Left ventricle myocardium inferior (tissue), 1 donor: ENCODE measurements at regions not wholly inside any gene's neighbourhood (a gene's known extent, or its start where the extent isn't known, plus 50 kb on each side); places are given as distances from the start of the nearest gene placed in this dataset.
"Not testable (repeated sequence)": the region's sequence is repeated elsewhere in the genome, so short reads cannot be mapped to it uniquely, and the experiment has no call there.

ENCODE experiments used
- DNase-seq: peaks from one replicate; pipeline ENCODE4 v3.0.0-alpha.2; 2020
- H3K27ac ChIP-seq: fragments of 200-600 bp; replicated peaks from 2 replicates; pipeline ENCODE4 v1.8.0; 2021
- H3K27me3 ChIP-seq: fragments of 200-600 bp; 2 replicates; pipeline ENCODE4 v1.8.0; 2021; ENCODE audit warnings: low read depth
- H3K36me3 ChIP-seq: fragments of 200-600 bp; 2 replicates; pipeline ENCODE4 v1.8.0; 2021
- H3K4me1 ChIP-seq: fragments of 200-600 bp; 2 replicates; pipeline ENCODE4 v1.8.0; 2021
- H3K4me3 ChIP-seq: fragments of 200-600 bp; 2 replicates; pipeline ENCODE4 v1.8.0; 2021; ENCODE audit warnings: mild to moderate bottlenecking, moderate library complexity
- H3K9me3 ChIP-seq: fragments of 200-600 bp; replicated peaks from 2 replicates; pipeline ENCODE4 v1.8.0; 2021
- intact Hi-C: fragments of 100-400 bp; cut with micrococcal nuclease; formaldehyde crosslinking; loops from one replicate; pipeline ENCODE4 v1.11.0; 2022
- TF ChIP-seq, protein P1 (sequence below): fragments of 200-600 bp; IDR thresholded peaks from 2 replicates; pipeline ENCODE4 v1.8.0; 2021; ENCODE audit warnings: antibody characterized with exemption, mild to moderate bottlenecking, borderline replicate concordance
- donor health status: DM: no; HTN: yes; CAD: no; lungs with severe emphysema.

GRCh38 chr3:27554706-27555105 lies 70.5 kb upstream of the SLC4A7 start:
- no peak overlapping the region for H3K4me3 ChIP-seq
- intact Hi-C loops = no loop called here
- H3K4me1 ChIP-seq = peaks cover 11% of the 10 kb centered on the region
- TF ChIP-seq, protein P1, sequence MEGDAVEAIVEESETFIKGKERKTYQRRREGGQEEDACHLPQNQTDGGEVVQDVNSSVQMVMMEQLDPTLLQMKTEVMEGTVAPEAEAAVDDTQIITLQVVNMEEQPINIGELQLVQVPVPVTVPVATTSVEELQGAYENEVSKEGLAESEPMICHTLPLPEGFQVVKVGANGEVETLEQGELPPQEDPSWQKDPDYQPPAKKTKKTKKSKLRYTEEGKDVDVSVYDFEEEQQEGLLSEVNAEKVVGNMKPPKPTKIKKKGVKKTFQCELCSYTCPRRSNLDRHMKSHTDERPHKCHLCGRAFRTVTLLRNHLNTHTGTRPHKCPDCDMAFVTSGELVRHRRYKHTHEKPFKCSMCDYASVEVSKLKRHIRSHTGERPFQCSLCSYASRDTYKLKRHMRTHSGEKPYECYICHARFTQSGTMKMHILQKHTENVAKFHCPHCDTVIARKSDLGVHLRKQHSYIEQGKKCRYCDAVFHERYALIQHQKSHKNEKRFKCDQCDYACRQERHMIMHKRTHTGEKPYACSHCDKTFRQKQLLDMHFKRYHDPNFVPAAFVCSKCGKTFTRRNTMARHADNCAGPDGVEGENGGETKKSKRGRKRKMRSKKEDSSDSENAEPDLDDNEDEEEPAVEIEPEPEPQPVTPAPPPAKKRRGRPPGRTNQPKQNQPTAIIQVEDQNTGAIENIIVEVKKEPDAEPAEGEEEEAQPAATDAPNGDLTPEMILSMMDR = no peak
- no peaks in the 10 kb centered on the region for H3K27me3 ChIP-seq
- no peaks in the 10 kb centered on the region for H3K9me3 ChIP-seq
- H3K27ac ChIP-seq = peak overlapping the region; percentile 19
- no peaks in the 10 kb centered on the region for H3K36me3 ChIP-seq
- no peak for DNase-seq

GRCh38 chr3:27553886-27554540 lies 69.8 kb upstream of the SLC4A7 start:
- H3K9me3 ChIP-seq = no peaks in the 10 kb centered on the region
- H3K27me3 ChIP-seq = no peaks in the 10 kb centered on the region
- no peaks in the 10 kb centered on the region for H3K36me3 ChIP-seq
- DNase-seq = no peak
- TF ChIP-seq, protein P1 = no peak
- peaks cover 10% of the 10 kb centered on the region for H3K4me1 ChIP-seq
- intact Hi-C loops = no loop called here
- H3K27ac ChIP-seq = no peak overlapping the region
- H3K4me3 ChIP-seq = no peak overlapping the region

DNA sequence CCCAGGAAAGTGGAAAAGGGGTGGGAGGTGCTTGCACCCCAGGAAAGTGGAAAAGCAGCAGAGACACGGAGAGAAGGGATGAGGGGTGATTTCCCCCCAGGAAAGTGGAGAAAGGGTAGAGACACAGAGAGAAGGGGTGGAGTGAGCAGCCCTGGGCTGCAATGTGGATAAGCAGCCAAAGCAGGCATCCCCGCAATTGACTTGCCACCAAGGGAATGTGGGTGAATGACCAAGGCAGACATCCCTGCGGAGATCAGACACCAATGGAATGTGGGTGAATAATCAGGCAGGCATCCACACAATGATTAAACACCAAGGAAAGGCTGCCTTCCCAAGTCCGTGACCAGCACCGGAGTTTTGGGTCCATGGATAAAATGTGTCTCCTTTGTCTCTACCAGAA lies 68.5 kb upstream of the SLC4A7 start:
- H3K36me3 ChIP-seq, H3K27ac ChIP-seq, H3K4me3 ChIP-seq, intact Hi-C loops, H3K4me1 ChIP-seq, H3K27me3 ChIP-seq, DNase-seq, H3K9me3 ChIP-seq: not testable (repeated sequence)

GRCh38 chr3:27551413-27551812 lies 67.2 kb upstream of the SLC4A7 start:
- H3K27ac ChIP-seq, intact Hi-C loops, H3K4me3 ChIP-seq: not testable (repeated sequence)

GRCh38 chr3:27545061-27545460 lies 60.9 kb upstream of the SLC4A7 start:
- no peaks in the 10 kb centered on the region for H3K9me3 ChIP-seq
- H3K27me3 ChIP-seq = no peaks in the 10 kb centered on the region
- H3K4me1 ChIP-seq = peaks cover 4% of the 10 kb centered on the region
- intact Hi-C loops = no loop called here
- DNase-seq = no peak
- H3K27ac ChIP-seq = peak overlapping the region; percentile 32
- no peaks in the 10 kb centered on the region for H3K36me3 ChIP-seq
- TF ChIP-seq, protein P1 = no peak
- H3K4me3 ChIP-seq = no peak overlapping the region

More at GRCh38 chr3:27551413-27551812, 67.2 kb upstream of the SLC4A7 start:
- H3K36me3 ChIP-seq, DNase-seq, H3K9me3 ChIP-seq, H3K4me1 ChIP-seq, H3K27me3 ChIP-seq: not testable (repeated sequence)

DNA sequence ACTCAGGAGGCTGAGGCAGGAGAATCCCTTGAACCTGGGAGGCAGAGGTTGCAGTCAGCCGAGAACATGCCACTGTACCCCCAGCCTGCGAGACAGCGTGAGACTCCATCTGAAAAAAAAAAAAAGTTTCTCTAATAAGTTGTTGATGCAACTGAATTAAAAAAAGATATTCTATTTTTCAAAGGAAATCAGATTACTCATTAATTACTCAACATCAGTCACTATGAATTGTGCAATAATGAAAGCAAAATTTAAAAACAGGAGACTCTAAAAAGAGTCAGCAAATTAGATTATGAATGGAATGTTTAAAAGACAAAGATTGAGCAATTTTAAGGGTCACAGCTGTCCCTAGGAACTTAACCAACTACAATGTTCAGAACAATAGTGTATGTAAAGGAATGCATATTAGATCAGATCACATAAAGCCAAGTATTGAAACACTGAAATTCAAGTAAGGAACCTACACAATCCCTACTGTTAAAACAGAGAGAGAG lies 60.2 kb upstream of the SLC4A7 start:
- intact Hi-C loops = no loop called here

More for the DNA sequence above, 60.2 kb upstream of the SLC4A7 start:
- TF ChIP-seq, protein P1 = no peak
- Histone ChIP-seq H3K27ac (peak overlapping the region; percentile 51), H3K36me3 (no peaks in the 10 kb centered on the region), H3K27me3 (no peaks in the 10 kb centered on the region), H3K4me3 (no peak overlapping the region), H3K4me1 (peaks cover 4% of the 10 kb centered on the region), H3K9me3 (no peaks in the 10 kb centered on the region)
- DNase-seq = no peak
